ENCODE measurements at regions not wholly inside any gene's neighbourhood (a gene's known extent, or its start where the extent isn't known, plus 50 kb on each side); places are given as distances from the start of the nearest gene placed in this dataset.

DNA sequence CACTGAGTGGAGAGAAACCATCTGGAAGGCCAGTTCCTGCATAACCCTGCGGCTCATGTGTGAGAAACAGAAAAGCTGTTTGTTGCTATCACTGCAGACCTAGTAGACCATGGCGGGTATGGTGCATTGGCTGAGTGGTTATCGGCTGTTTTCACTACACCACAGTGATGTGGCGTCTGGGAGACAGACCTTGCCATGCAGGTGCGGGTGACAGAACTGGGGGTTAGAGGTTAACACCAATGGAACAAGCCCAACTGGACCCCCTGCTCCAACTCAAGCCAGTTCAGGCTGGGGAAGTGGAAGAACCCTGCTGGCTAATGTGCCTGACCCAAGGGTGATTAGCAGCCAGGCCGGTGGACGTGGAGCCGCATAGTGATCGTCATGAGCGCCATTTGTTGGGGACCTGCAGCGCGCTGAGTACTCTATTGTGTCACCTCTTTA, 91.9 kb downstream of the IRF8 start:
- H3K18ac ChIP-seq (ENCODE audit: low read length) = no peak overlapping the region
- no peak overlapping the region for H2AFZ ChIP-seq (ENCODE audit: low read length)
- no peak overlapping the region for H2BK5ac ChIP-seq (ENCODE audit: low read length)
- no peak overlapping the region for H3K14ac ChIP-seq (ENCODE audit: low read length)
- no peak overlapping the region for H3K4me3 ChIP-seq (ENCODE audit: low read length in 2 of 2)
- DNase-seq (ENCODE audit: low spot score) = no peak
- no peak overlapping the region for H2BK120ac ChIP-seq (ENCODE audit: low read depth, low read length)
- H2BK15ac ChIP-seq (ENCODE audit: low read length) = no peak overlapping the region
- H3K23ac ChIP-seq (ENCODE audit: low read depth, low read length, poor library complexity) = no peak overlapping the region
- peaks cover 0 to 16% (median 0%) of the 10 kb centered on the region in 3 experiments for H3K27me3 ChIP-seq (ENCODE audit: control insufficient read depth in 3 of 3, insufficient read depth in 3 of 3, low read depth in 1 of 3, low read length in 3 of 3)
- no peak overlapping the region for H3K27ac ChIP-seq (replicated peaks; ENCODE audit: low read length)
- H3K4me2 ChIP-seq (ENCODE audit: insufficient read depth, low read length, poor library complexity, severe bottlenecking) = no peak overlapping the region
- H3K4ac ChIP-seq (ENCODE audit: low read length) = no peak overlapping the region
- no peaks in the 10 kb centered on the region for H3K36me3 ChIP-seq (replicated peaks in 1 of 2; ENCODE audit: control insufficient read depth in 2 of 2, insufficient read depth in 2 of 2, low read length in 2 of 2)
- WGBS, 2 donors (ENCODE audit: extremely low coverage in 2 of 2, insufficient read length in 2 of 2, insufficient replicate concordance in 1 of 2) = no CpG with 5 or more reads among the region's 12 CpGs
- no peak overlapping the region for H2AK5ac ChIP-seq (ENCODE audit: low read depth, low read length)
- H4K8ac ChIP-seq (ENCODE audit: low read depth, low read length) = no peak overlapping the region
- no peak overlapping the region for H3K9ac ChIP-seq (ENCODE audit: low read depth, low read length, poor library complexity)
- H2BK12ac ChIP-seq (ENCODE audit: low read length) = no peak overlapping the region
- peaks cover 0 to 4% of the 10 kb centered on the region in 2 donors for H3K4me1 ChIP-seq (ENCODE audit: control insufficient read depth in 2 of 2, insufficient read depth in 1 of 2, low read depth in 1 of 2, low read length in 2 of 2)
- H3K9me3 ChIP-seq (replicated peaks in 1 of 2; ENCODE audit: control insufficient read depth in 2 of 2, insufficient read depth in 1 of 2, low read depth in 1 of 2, low read length in 2 of 2) = no peaks in the 10 kb centered on the region
- no peaks in the 10 kb centered on the region for H3K79me1 ChIP-seq (ENCODE audit: low read depth, low read length)
- no peak overlapping the region for H4K91ac ChIP-seq (ENCODE audit: low read depth, low read length, poor library complexity)

DNA sequence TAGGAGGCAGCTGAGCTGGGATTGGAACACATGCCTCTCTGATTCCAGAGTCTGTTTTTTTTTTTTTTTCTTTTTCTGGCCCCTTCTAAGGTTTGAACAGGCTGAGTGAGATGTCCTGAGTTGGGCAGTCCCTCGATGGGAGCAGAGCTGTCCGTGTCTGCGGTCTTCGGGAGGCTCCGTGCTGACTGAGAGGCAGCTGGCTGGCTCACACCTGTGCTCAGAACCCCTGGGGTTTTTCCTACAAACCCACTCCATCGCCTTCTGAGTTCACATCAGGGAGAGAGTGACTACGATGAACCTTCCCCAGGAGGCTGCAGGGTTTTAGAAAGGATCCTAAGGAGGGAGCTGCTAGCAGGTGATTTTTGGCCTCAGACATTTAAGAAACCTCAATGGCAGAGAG, 92.5 kb downstream of the IRF8 start:
- H2BK12ac ChIP-seq (ENCODE audit: low read length) = no peak overlapping the region
- H3K4me1 ChIP-seq (ENCODE audit: control insufficient read depth in 2 of 2, insufficient read depth in 1 of 2, low read depth in 1 of 2, low read length in 2 of 2) = peaks cover 0 to 4% of the 10 kb centered on the region in 2 donors
- no peak overlapping the region for H4K8ac ChIP-seq (ENCODE audit: low read depth, low read length)
- no peak overlapping the region for H3K27ac ChIP-seq (replicated peaks; ENCODE audit: low read length)
- H2AK5ac ChIP-seq (ENCODE audit: low read depth, low read length) = no peak overlapping the region
- no peak overlapping the region for H3K4me3 ChIP-seq (ENCODE audit: low read length in 2 of 2)
- peaks cover 0 to 16% (median 0%) of the 10 kb centered on the region in 3 experiments for H3K27me3 ChIP-seq (ENCODE audit: control insufficient read depth in 3 of 3, insufficient read depth in 3 of 3, low read depth in 1 of 3, low read length in 3 of 3)
- H3K9ac ChIP-seq (ENCODE audit: low read depth, low read length, poor library complexity) = no peak overlapping the region
- DNase-seq (ENCODE audit: low spot score) = no peak
- no peak overlapping the region for H2BK5ac ChIP-seq (ENCODE audit: low read length)
- H3K4me2 ChIP-seq (ENCODE audit: insufficient read depth, low read length, poor library complexity, severe bottlenecking) = no peak overlapping the region
- no CpG with 5 or more reads among the region's 7 CpGs for WGBS, 2 donors (ENCODE audit: extremely low coverage in 2 of 2, insufficient read length in 2 of 2, insufficient replicate concordance in 1 of 2)
- no peaks in the 10 kb centered on the region for H3K36me3 ChIP-seq (replicated peaks in 1 of 2; ENCODE audit: control insufficient read depth in 2 of 2, insufficient read depth in 2 of 2, low read length in 2 of 2)
- no peak overlapping the region for H3K23ac ChIP-seq (ENCODE audit: low read depth, low read length, poor library complexity)
- H3K18ac ChIP-seq (ENCODE audit: low read length) = no peak overlapping the region
- no peak overlapping the region for H2BK15ac ChIP-seq (ENCODE audit: low read length)
- no peak overlapping the region for H2AFZ ChIP-seq (ENCODE audit: low read length)
- no peak overlapping the region for H4K91ac ChIP-seq (ENCODE audit: low read depth, low read length, poor library complexity)
- no peaks in the 10 kb centered on the region for H3K79me1 ChIP-seq (ENCODE audit: low read depth, low read length)
- H3K4ac ChIP-seq (ENCODE audit: low read length) = no peak overlapping the region
- no peak overlapping the region for H3K14ac ChIP-seq (ENCODE audit: low read length)
- no peaks in the 10 kb centered on the region for H3K9me3 ChIP-seq (replicated peaks in 1 of 2; ENCODE audit: control insufficient read depth in 2 of 2, insufficient read depth in 1 of 2, low read depth in 1 of 2, low read length in 2 of 2)
- no peak overlapping the region for H2BK120ac ChIP-seq (ENCODE audit: low read depth, low read length)

DNA sequence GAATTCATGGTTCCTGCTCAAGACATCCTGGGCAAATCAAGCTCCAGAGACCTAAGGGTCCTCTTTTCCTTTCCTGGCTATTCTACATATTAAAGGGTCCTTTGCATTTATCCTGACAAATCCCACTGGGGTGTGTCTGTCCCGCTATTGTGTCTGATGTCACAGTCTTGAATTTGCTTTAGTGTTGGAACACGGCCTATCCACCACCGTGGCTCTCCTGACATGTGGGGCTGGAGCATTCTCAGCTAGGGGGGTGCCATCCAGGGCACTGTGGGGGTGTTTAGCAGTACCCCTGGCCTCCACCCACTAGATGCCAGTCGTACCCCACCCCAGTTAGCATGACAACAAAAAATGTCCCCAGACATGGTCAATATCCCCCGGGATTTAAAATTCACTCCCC, 92.9 kb downstream of the IRF8 start:
- Histone ChIP-seq H3K27ac (replicated peaks; ENCODE audit: low read length) (no peak overlapping the region), H3K4ac (ENCODE audit: low read length) (no peak overlapping the region), H3K14ac (ENCODE audit: low read length) (no peak overlapping the region), H3K4me1 (ENCODE audit: control insufficient read depth in 2 of 2, insufficient read depth in 1 of 2, low read depth in 1 of 2, low read length in 2 of 2) (peaks cover 0 to 4% of the 10 kb centered on the region in 2 donors), H3K9me3 (replicated peaks in 1 of 2; ENCODE audit: control insufficient read depth in 2 of 2, insufficient read depth in 1 of 2, low read depth in 1 of 2, low read length in 2 of 2) (no peaks in the 10 kb centered on the region), H3K9ac (ENCODE audit: low read depth, low read length, poor library complexity) (no peak overlapping the region), H2BK5ac (ENCODE audit: low read length) (no peak overlapping the region), H2AK5ac (ENCODE audit: low read depth, low read length) (no peak overlapping the region), H4K8ac (ENCODE audit: low read depth, low read length) (no peak overlapping the region), H3K4me3 (ENCODE audit: low read length in 2 of 2) (no peak overlapping the region), H2BK15ac (ENCODE audit: low read length) (no peak overlapping the region), H3K18ac (ENCODE audit: low read length) (no peak overlapping the region), H3K79me1 (ENCODE audit: low read depth, low read length) (no peaks in the 10 kb centered on the region), H4K91ac (ENCODE audit: low read depth, low read length, poor library complexity) (no peak overlapping the region), H3K27me3 (ENCODE audit: control insufficient read depth in 3 of 3, insufficient read depth in 3 of 3, low read depth in 1 of 3, low read length in 3 of 3) (peaks cover 0 to 13% (median 0%) of the 10 kb centered on the region in 3 experiments), H3K23ac (ENCODE audit: low read depth, low read length, poor library complexity) (no peak overlapping the region), H2AFZ (ENCODE audit: low read length) (no peak overlapping the region), H3K36me3 (replicated peaks in 1 of 2; ENCODE audit: control insufficient read depth in 2 of 2, insufficient read depth in 2 of 2, low read length in 2 of 2) (no peaks in the 10 kb centered on the region), H2BK120ac (ENCODE audit: low read depth, low read length) (no peak overlapping the region), H3K4me2 (ENCODE audit: insufficient read depth, low read length, poor library complexity, severe bottlenecking) (no peak overlapping the region), H2BK12ac (ENCODE audit: low read length) (no peak overlapping the region)
- WGBS, 2 donors (ENCODE audit: extremely low coverage in 2 of 2, insufficient read length in 2 of 2, insufficient replicate concordance in 1 of 2) = no CpG with 5 or more reads among the region's 5 CpGs
- no peak for DNase-seq (ENCODE audit: low spot score)

DNA sequence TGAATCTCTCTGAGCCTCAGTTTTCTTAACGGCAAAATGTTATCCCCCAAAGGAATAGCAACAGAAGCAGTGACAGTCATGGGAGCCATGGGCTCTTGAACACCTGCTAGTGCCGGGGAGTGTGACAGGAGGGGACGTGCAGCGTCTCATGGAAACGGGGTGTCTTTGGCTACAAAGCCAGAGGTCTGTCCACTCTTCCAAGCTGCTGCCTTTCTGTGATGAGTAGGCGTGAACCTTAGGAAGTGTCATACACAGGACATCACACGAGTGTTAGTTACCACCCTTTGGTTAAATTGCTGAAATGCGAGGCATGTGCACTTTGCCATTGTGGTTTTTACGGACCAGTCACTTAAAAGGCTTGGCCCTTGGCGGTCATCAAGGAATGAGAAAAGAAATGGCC, 93.4 kb downstream of the IRF8 start:
- Histone ChIP-seq H3K36me3 (replicated peaks in 1 of 2; ENCODE audit: control insufficient read depth in 2 of 2, insufficient read depth in 2 of 2, low read length in 2 of 2) (no peaks in the 10 kb centered on the region), H3K14ac (ENCODE audit: low read length) (no peak overlapping the region), H4K91ac (ENCODE audit: low read depth, low read length, poor library complexity) (no peak overlapping the region), H3K4me1 (ENCODE audit: control insufficient read depth in 2 of 2, insufficient read depth in 1 of 2, low read depth in 1 of 2, low read length in 2 of 2) (peaks cover 0 to 4% of the 10 kb centered on the region in 2 donors), H4K8ac (ENCODE audit: low read depth, low read length) (no peak overlapping the region), H3K18ac (ENCODE audit: low read length) (peak overlapping the region; percentile 18), H2BK5ac (ENCODE audit: low read length) (no peak overlapping the region), H2BK15ac (ENCODE audit: low read length) (no peak overlapping the region), H3K23ac (ENCODE audit: low read depth, low read length, poor library complexity) (no peak overlapping the region), H2BK12ac (ENCODE audit: low read length) (no peak overlapping the region), H3K27ac (replicated peaks; ENCODE audit: low read length) (no peak overlapping the region), H3K79me1 (ENCODE audit: low read depth, low read length) (no peaks in the 10 kb centered on the region), H3K9ac (ENCODE audit: low read depth, low read length, poor library complexity) (no peak overlapping the region), H3K4me2 (ENCODE audit: insufficient read depth, low read length, poor library complexity, severe bottlenecking) (no peak overlapping the region), H2AFZ (ENCODE audit: low read length) (no peak overlapping the region), H3K27me3 (ENCODE audit: control insufficient read depth in 3 of 3, insufficient read depth in 3 of 3, low read depth in 1 of 3, low read length in 3 of 3) (peaks cover 0 to 9% (median 0%) of the 10 kb centered on the region in 3 experiments), H2BK120ac (ENCODE audit: low read depth, low read length) (no peak overlapping the region), H3K9me3 (replicated peaks in 1 of 2; ENCODE audit: control insufficient read depth in 2 of 2, insufficient read depth in 1 of 2, low read depth in 1 of 2, low read length in 2 of 2) (no peaks in the 10 kb centered on the region), H3K4ac (ENCODE audit: low read length) (no peak overlapping the region), H3K4me3 (ENCODE audit: low read length in 2 of 2) (no peak overlapping the region), H2AK5ac (ENCODE audit: low read depth, low read length) (no peak overlapping the region)
- DNase-seq (ENCODE audit: low spot score) = no peak
- WGBS, 2 donors (ENCODE audit: extremely low coverage in 2 of 2, insufficient read length in 2 of 2, insufficient replicate concordance in 1 of 2) = no CpG with 5 or more reads among the region's 10 CpGs
